ENCODE measurements at regions not wholly inside any gene's neighbourhood (a gene's known extent, or its start where the extent isn't known, plus 50 kb on each side); places are given as distances from the start of the nearest gene placed in this dataset.

- intact Hi-C loops (cut with DNase I): no loop called here
- DNase-seq (ENCODE audit: extremely low spot score in 2 of 2): no peak
Observed at GRCh38 chr11:26127336-26127735, 204.6 kb upstream of the ANO3 start.

GRCh38 chr11:26131406-26131805 lies 200.5 kb upstream of the ANO3 start:
- no peaks in the 10 kb centered on the region for H3K4me1 ChIP-seq
- intact Hi-C loops (cut with DNase I): no loop called here
- no peaks in the 10 kb centered on the region for H3K27me3 ChIP-seq
- no peaks in the 10 kb centered on the region for H3K36me3 ChIP-seq
- no peak for DNase-seq (ENCODE audit: extremely low spot score in 2 of 2)
- no peak overlapping the region for H3K4me3 ChIP-seq
- H3K27ac ChIP-seq: no peak overlapping the region
- H3K9me3 ChIP-seq: no peaks in the 10 kb centered on the region
- TF ChIP-seq CTCF (IDR thresholded peaks at IDR 0.05) (no peak), POLR2AphosphoS5 (IDR thresholded peaks at IDR 0.05; ENCODE audit: insufficient read depth in 1 of 2, low read depth in 1 of 2) (no peak), POLR2A (IDR thresholded peaks at IDR 0.05) (no peak)

More at GRCh38 chr11:26127336-26127735, 204.6 kb upstream of the ANO3 start:
- no peaks in the 10 kb centered on the region for H3K36me3 ChIP-seq
- TF ChIP-seq POLR2A (IDR thresholded peaks at IDR 0.05) (no peak), POLR2AphosphoS5 (IDR thresholded peaks at IDR 0.05; ENCODE audit: insufficient read depth in 1 of 2, low read depth in 1 of 2) (no peak), CTCF (IDR thresholded peaks at IDR 0.05) (no peak)
- H3K4me1 ChIP-seq: no peaks in the 10 kb centered on the region
- H3K27ac ChIP-seq: no peak overlapping the region
- no peak overlapping the region for H3K4me3 ChIP-seq
- no peaks in the 10 kb centered on the region for H3K27me3 ChIP-seq
- H3K9me3 ChIP-seq: no peaks in the 10 kb centered on the region

- H3K27ac ChIP-seq: no peak overlapping the region
- no peak overlapping the region for H3K4me3 ChIP-seq
- H3K36me3 ChIP-seq: no peaks in the 10 kb centered on the region
- no peaks in the 10 kb centered on the region for H3K9me3 ChIP-seq
- no peaks in the 10 kb centered on the region for H3K4me1 ChIP-seq
- no peaks in the 10 kb centered on the region for H3K27me3 ChIP-seq
- intact Hi-C loops (cut with DNase I): no loop called here
- TF ChIP-seq CTCF (IDR thresholded peaks at IDR 0.05) (no peak), POLR2AphosphoS5 (IDR thresholded peaks at IDR 0.05; ENCODE audit: insufficient read depth in 1 of 2, low read depth in 1 of 2) (no peak), POLR2A (IDR thresholded peaks at IDR 0.05) (no peak)
- DNase-seq (ENCODE audit: extremely low spot score in 2 of 2): no peak
Observed at GRCh38 chr11:26134053-26134452, 197.9 kb upstream of the ANO3 start.

GRCh38 chr11:26134481-26135355 lies 197.2 kb upstream of the ANO3 start:
- no peaks in the 10 kb centered on the region for H3K36me3 ChIP-seq
- no peak for DNase-seq (ENCODE audit: extremely low spot score in 2 of 2)
- H3K4me3 ChIP-seq: no peak overlapping the region
- H3K27ac ChIP-seq: no peak overlapping the region
- H3K27me3 ChIP-seq: no peaks in the 10 kb centered on the region
- intact Hi-C loops (cut with DNase I): no loop called here
- TF ChIP-seq POLR2AphosphoS5 (IDR thresholded peaks at IDR 0.05; ENCODE audit: insufficient read depth in 1 of 2, low read depth in 1 of 2) (no peak), CTCF (IDR thresholded peaks at IDR 0.05) (no peak), POLR2A (IDR thresholded peaks at IDR 0.05) (no peak)
- no peaks in the 10 kb centered on the region for H3K9me3 ChIP-seq
- no peaks in the 10 kb centered on the region for H3K4me1 ChIP-seq

- H3K9me3 ChIP-seq: no peaks in the 10 kb centered on the region
- no peak overlapping the region for H3K4me3 ChIP-seq
- no peaks in the 10 kb centered on the region for H3K36me3 ChIP-seq
- H3K27me3 ChIP-seq: no peaks in the 10 kb centered on the region
- H3K27ac ChIP-seq: no peak overlapping the region
- TF ChIP-seq POLR2A (IDR thresholded peaks at IDR 0.05) (no peak), CTCF (IDR thresholded peaks at IDR 0.05) (no peak), POLR2AphosphoS5 (IDR thresholded peaks at IDR 0.05; ENCODE audit: insufficient read depth in 1 of 2, low read depth in 1 of 2) (no peak)
- H3K4me1 ChIP-seq: no peaks in the 10 kb centered on the region
- DNase-seq (ENCODE audit: extremely low spot score in 2 of 2): no peak
- intact Hi-C loops (cut with DNase I): no loop called here
Observed at GRCh38 chr11:26137651-26138050, 194.3 kb upstream of the ANO3 start.

Measured in vagina (tissue), 2 donors.